Transverse colon (tissue), 4 donors: ENCODE measurements at regions not wholly inside any gene's neighbourhood (a gene's known extent, or its start where the extent isn't known, plus 50 kb on each side); places are given as distances from the start of the nearest gene placed in this dataset.

Source experiments
- CTCF ChIP-seq, 5 experiments: fragments of 200-600 bp in 3 of 5; fragments of 450-650 bp in 2 of 5; sonication (generic) in 3 of 5; IDR thresholded peaks; 1 replicate in 2 of 5; 2 replicates in 3 of 5; pipeline ENCODE4 v1.5.1; 2016 to 2017; ENCODE audit warnings: antibody characterized with exemption in 5 of 5, inconsistent platforms in 3 of 5, mild to moderate bottlenecking in 2 of 5, moderate library complexity in 1 of 5
- POLR2AphosphoS5 ChIP-seq, 3 donors: sonication (generic); formaldehyde crosslinking; IDR thresholded peaks; one replicate each; pipeline ENCODE4 v1.6.1; 2016; ENCODE audit warnings: antibody characterized with exemption in 3 of 3

- TF ChIP-seq POLR2AphosphoS5 (IDR thresholded peaks at IDR 0.05) = no peak
- TF ChIP-seq CTCF (IDR thresholded peaks at IDR 0.05) = no peak
Measured at GRCh38 chrX:138408101-138408500, 303.4 kb downstream of the FGF13 start.
